Chondrocyte (in vitro differentiated cells): ENCODE measurements at regions not wholly inside any gene's neighbourhood (a gene's known extent, or its start where the extent isn't known, plus 50 kb on each side); places are given as distances from the start of the nearest gene placed in this dataset.
A peak's percentile ranks its signal among the peaks of the same experiment; 100 is the strongest.
"Not testable (repeated sequence)": the region's sequence is repeated elsewhere in the genome, so short reads cannot be mapped to it uniquely, and the experiment has no call there.

Source experiments
- DNase-seq: peaks from one replicate; pipeline ENCODE4 v3.0.0; 2021; ENCODE audit warnings: mixed read lengths, low spot score
- H3K27ac Mint-ChIP-seq: one replicate; pipeline ENCODE4 v1.8.0; 2021; ENCODE audit warnings: mild to moderate bottlenecking, moderate library complexity, mixed read lengths; ENCODE audit not compliant: unreplicated experiment
- H3K27me3 Mint-ChIP-seq: 2 replicates; pipeline ENCODE4 v1.8.0; 2021; ENCODE audit warnings: low read depth, mixed read lengths
- H3K36me3 Mint-ChIP-seq: 2 replicates; pipeline ENCODE4 v1.8.0; 2021; ENCODE audit warnings: low read depth, mixed read lengths
- H3K4me1 Mint-ChIP-seq: 2 replicates; pipeline ENCODE4 v1.8.0; 2021; ENCODE audit warnings: low read depth, mild to moderate bottlenecking, mixed read lengths
- H3K4me3 Mint-ChIP-seq: one replicate; pipeline ENCODE4 v1.8.0; 2021; ENCODE audit warnings: mild to moderate bottlenecking, moderate library complexity, mixed read lengths; ENCODE audit not compliant: unreplicated experiment
- H3K9me3 Mint-ChIP-seq: 2 replicates; pipeline ENCODE4 v1.8.0; 2021; ENCODE audit warnings: low read depth, mixed read lengths
- TF ChIP-seq, protein P1 (sequence below): fragments of 200-600 bp; sonication (generic); IDR thresholded peaks from 2 replicates; pipeline ENCODE4 v1.5.0; 2021; ENCODE audit warnings: antibody characterized with exemption, mild to moderate bottlenecking, moderate library complexity

DNA sequence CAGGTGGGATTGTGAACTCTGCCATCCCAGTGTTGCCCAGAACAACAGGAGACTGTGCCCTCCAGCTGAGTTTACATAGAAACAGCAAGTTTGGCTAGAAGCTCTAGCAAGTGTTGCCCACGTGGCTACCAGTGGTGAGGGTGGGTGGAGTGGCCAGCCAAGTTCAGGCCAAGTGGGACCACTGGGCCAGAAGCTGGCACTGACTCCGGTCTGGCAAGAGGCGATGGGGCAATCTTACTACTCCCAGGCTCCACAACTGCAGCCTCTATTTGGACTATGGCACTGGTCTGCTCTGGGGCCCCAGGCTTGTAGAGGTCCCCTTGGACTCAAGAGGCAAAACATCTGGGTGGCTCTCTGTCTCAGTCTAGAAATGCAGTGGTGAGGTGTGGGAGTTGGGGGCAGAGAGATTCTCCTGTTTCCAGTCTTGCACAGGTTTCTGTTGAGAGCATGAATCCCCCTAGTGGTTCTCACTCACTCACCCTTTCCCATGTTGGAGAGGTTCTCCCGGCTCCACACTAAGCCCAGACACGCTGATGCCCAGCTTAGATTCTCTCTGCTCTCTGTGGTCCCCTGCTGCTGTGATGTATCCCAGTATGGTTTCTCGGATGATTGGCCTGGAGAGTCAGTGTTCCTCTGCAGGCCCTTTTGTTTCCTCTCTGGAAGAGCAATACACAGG is 615.3 kb downstream of the PDHA2 start:
- Mint-ChIP-seq H3K36me3 (no peaks in the 10 kb centered on the region), H3K9me3 (peaks cover 5% of the 10 kb centered on the region)
- TF ChIP-seq, protein P1, sequence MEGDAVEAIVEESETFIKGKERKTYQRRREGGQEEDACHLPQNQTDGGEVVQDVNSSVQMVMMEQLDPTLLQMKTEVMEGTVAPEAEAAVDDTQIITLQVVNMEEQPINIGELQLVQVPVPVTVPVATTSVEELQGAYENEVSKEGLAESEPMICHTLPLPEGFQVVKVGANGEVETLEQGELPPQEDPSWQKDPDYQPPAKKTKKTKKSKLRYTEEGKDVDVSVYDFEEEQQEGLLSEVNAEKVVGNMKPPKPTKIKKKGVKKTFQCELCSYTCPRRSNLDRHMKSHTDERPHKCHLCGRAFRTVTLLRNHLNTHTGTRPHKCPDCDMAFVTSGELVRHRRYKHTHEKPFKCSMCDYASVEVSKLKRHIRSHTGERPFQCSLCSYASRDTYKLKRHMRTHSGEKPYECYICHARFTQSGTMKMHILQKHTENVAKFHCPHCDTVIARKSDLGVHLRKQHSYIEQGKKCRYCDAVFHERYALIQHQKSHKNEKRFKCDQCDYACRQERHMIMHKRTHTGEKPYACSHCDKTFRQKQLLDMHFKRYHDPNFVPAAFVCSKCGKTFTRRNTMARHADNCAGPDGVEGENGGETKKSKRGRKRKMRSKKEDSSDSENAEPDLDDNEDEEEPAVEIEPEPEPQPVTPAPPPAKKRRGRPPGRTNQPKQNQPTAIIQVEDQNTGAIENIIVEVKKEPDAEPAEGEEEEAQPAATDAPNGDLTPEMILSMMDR: no peak

DNA sequence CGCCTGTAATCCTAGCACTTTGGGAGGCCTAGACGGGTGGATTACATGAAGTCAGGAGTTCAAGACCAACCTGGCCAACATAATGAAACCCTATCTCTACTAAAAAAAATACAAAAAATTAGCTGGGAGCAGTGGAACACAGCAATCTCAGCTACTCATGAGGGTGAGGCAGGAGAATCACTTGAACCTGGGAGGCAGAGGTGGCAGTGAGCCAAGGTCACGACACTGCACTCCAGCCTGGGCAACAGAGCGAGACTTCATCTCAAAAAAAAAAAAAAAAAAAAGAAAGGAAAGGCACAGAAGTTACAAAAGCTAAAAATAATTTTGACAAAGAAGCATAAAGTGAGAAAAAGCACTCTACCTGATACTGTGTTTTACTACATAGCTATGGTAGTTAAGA is 618.1 kb downstream of the PDHA2 start:
- H3K36me3 Mint-ChIP-seq, H3K9me3 Mint-ChIP-seq, H3K27ac Mint-ChIP-seq, DNase-seq, H3K27me3 Mint-ChIP-seq, H3K4me3 Mint-ChIP-seq, H3K4me1 Mint-ChIP-seq: not testable (repeated sequence)

More for the DNA sequence above, 615.3 kb downstream of the PDHA2 start:
- Mint-ChIP-seq H3K27me3 (no peaks in the 10 kb centered on the region), H3K27ac (no peak overlapping the region), H3K4me1 (no peaks in the 10 kb centered on the region), H3K4me3 (no peak overlapping the region)
- peak; percentile 52 for DNase-seq

DNA sequence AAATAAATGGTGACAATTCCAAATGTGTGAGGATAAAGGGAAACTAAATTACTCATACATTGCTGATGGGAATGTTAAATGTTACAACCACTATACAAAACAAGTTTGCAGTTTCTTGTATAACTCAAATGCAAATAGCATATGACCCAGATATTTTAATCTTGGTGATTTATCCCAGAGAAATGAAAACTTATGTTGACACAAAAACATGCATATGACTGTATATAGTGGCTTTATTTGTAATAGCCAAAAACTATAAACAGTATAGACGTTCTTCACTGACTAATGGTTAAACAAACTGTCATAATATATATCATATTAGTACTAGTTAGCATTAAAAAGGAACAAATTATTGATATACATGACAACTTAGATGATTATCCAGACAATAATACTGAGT is 619.2 kb downstream of the PDHA2 start:
- no peak for DNase-seq
- Mint-ChIP-seq H3K27me3 (no peaks in the 10 kb centered on the region), H3K27ac (no peak overlapping the region), H3K9me3 (peaks cover 3% of the 10 kb centered on the region), H3K4me3 (no peak overlapping the region), H3K4me1 (peaks cover 8% of the 10 kb centered on the region), H3K36me3 (no peaks in the 10 kb centered on the region)
- TF ChIP-seq, protein P1: no peak

DNA sequence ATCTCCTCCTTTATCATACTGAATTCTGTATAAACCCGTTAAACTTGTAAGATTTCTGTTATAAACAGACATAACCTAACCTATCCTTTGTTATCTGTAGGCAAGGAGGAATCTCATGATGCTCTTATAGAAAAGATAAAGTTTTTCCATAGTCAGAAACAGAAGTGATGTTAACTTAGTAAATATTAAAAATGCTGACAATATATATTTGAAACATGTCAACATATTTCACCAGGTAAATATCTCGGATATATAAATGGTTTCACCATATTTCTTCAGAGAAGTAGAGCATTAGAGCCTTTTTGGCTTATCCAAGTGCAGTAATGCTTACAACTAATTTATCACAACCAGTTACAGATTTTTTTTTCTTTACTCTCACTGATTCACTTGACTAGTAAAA is 625.9 kb downstream of the PDHA2 start:
- TF ChIP-seq, protein P1: no peak
- H3K27ac Mint-ChIP-seq: no peak overlapping the region
- H3K36me3 Mint-ChIP-seq: no peaks in the 10 kb centered on the region
- DNase-seq: no peak
- H3K27me3 Mint-ChIP-seq: no peaks in the 10 kb centered on the region
- H3K4me3 Mint-ChIP-seq: no peak overlapping the region
- H3K4me1 Mint-ChIP-seq: peaks cover 19% of the 10 kb centered on the region
- peaks cover 11% of the 10 kb centered on the region for H3K9me3 Mint-ChIP-seq

DNA sequence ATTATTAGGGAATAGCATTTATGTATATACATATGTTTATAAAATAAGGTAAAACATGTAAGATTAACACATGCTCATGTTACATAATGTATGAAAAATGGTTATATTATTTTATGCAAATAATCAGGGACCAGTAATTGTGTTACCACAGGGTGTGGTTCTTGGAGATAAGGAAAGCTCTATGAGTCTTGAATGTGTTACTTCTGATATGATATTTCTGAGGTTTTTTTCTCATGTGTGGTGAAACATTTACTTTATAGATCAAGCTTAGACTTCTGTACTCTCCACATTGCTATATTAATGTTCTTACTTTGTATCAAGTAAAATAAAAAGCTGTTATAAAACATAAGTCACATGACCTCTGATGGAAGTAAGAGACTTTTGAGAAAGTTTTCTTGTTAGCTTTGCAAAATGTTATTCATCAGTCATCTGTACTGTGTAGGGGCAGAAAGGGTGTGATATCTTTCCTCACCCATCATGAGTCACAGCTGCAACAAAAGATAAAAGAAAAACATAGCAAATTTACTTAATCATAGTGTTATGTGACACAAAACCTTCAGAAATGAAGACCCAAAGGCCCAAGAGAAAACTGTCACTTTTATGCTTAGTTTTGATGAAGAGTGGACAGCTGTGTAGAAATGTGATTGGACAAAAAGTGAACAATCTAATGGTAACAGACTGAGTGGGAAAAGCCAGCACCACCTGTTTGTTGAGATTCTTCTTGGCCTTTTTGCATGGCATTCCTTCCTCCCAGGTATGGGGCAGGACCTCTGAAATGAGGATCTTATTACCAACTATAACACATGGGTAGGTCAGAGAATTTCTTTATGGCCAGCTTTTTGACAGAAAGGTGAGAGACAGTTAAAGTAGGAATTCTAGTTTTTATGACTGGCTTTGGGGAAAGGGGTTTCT is 632.3 kb downstream of the PDHA2 start:
- Mint-ChIP-seq H3K4me3 (no peak overlapping the region), H3K27ac (no peak overlapping the region)
- no peak for DNase-seq

More for the DNA sequence above, 632.3 kb downstream of the PDHA2 start:
- H3K9me3 Mint-ChIP-seq: peaks cover 22% of the 10 kb centered on the region
- TF ChIP-seq, protein P1: no peak
- H3K36me3 Mint-ChIP-seq: peaks cover 4% of the 10 kb centered on the region
- no peaks in the 10 kb centered on the region for H3K27me3 Mint-ChIP-seq
- H3K4me1 Mint-ChIP-seq: peaks cover 9% of the 10 kb centered on the region
